PC-3 (cell line): ENCODE measurements at regions not wholly inside any gene's neighbourhood (a gene's known extent, or its start where the extent isn't known, plus 50 kb on each side); places are given as distances from the start of the nearest gene placed in this dataset.
"Not testable (repeated sequence)": the region's sequence is repeated elsewhere in the genome, so short reads cannot be mapped to it uniquely, and the experiment has no call there.

Source experiments
- ATAC-seq: fragments of 200-7000 bp; cut with Tn5 transposase; 2 replicates; pipeline ENCODE4 v1.9.1; 2020; ENCODE audit warnings: mild to moderate bottlenecking, moderate library complexity
- BruUV-seq: library from RNA; stranded (reverse); fragments of 400-500 nt; replicated peaks from 2 replicates; lab custom pipeline; 2021; lab: Mats Ljungman, UMichigan
- CTCF ChIA-PET: fragments of 300-600 bp; sonication (Branson Sonifier 250); formaldehyde crosslinking; loops from one replicate; lab custom pipeline; 2022; ENCODE audit warnings: antibody characterized with exemption; lab: Charles Lee
- POLR2A ChIA-PET: fragments of 300-600 bp; sonication (Branson Sonifier 250); formaldehyde crosslinking; loops from one replicate; lab custom pipeline; 2022; ENCODE audit warnings: antibody characterized with exemption; ENCODE audit not compliant: unreplicated experiment; lab: Charles Lee
- DNase-seq: peaks from one replicate; pipeline ENCODE4 v3.0.0-alpha.2; 2015
- H2AFZ ChIP-seq: fragments of 300-600 bp; sonication (generic); 2 replicates; pipeline ENCODE4 v1.6.0; 2016; ENCODE audit warnings: antibody characterized with exemption, low read length
- H3F3A ChIP-seq: fragments of 300-600 bp; sonication (generic); one replicate; pipeline ENCODE4 v1.6.0; 2017; ENCODE audit warnings: antibody characterized with exemption, low read length, control low read depth, mild to moderate bottlenecking; ENCODE audit not compliant: unreplicated experiment
- H3K27ac ChIP-seq: fragments of 300-600 bp; sonication (generic); 2 replicates; pipeline ENCODE4 v1.5.1; 2016; ENCODE audit warnings: mild to moderate bottlenecking, low read length
- H3K27me3 ChIP-seq: fragments of 300-600 bp; sonication (generic); 2 replicates; pipeline ENCODE4 v1.6.1; 2016; ENCODE audit warnings: low read length, mixed read lengths
- H3K36me3 ChIP-seq: fragments of 300-600 bp; sonication (generic); 2 replicates; pipeline ENCODE4 v1.6.1; 2016; ENCODE audit warnings: low read depth, mixed run types, low read length, mixed read lengths
- H3K4me1 ChIP-seq: fragments of 300-600 bp; sonication (generic); 2 replicates; pipeline ENCODE4 v1.5.1; 2016; ENCODE audit warnings: low read length; ENCODE audit not compliant: insufficient read depth
- H3K4me2 ChIP-seq: fragments of 300-600 bp; sonication (generic); 2 replicates; pipeline ENCODE4 v1.6.0; 2016; ENCODE audit warnings: low read length
- H3K4me3 ChIP-seq: fragments of 300-600 bp; sonication (generic); 2 replicates; pipeline ENCODE4 v1.5.1; 2016; ENCODE audit warnings: mild to moderate bottlenecking, low read length, mixed read lengths
- H3K79me2 ChIP-seq: fragments of 300-600 bp; sonication (generic); 2 replicates; pipeline ENCODE4 v1.6.1; 2017; ENCODE audit warnings: low read length, mixed read lengths
- H3K9ac ChIP-seq: fragments of 300-600 bp; sonication (generic); 2 replicates; pipeline ENCODE4 v1.6.0; 2016; ENCODE audit warnings: mild to moderate bottlenecking, low read length
- H3K9me2 ChIP-seq: fragments of 300-600 bp; sonication (generic); replicated peaks from 2 replicates; pipeline ENCODE4 v1.6.1; 2016; ENCODE audit warnings: mixed run types, low read length, mixed read lengths
- H3K9me3 ChIP-seq: fragments of 300-600 bp; sonication (generic); 2 replicates; pipeline ENCODE4 v1.6.1; 2016; ENCODE audit warnings: low read length, mixed read lengths
- H4K20me1 ChIP-seq: fragments of 300-600 bp; sonication (generic); 2 replicates; pipeline ENCODE4 v1.6.1; 2016; ENCODE audit warnings: low read length, mixed read lengths
- EZH2 ChIP-seq: fragments of 300-600 bp; sonication (generic); IDR thresholded peaks from one replicate; pipeline ENCODE4 v1.6.1; 2017; ENCODE audit warnings: antibody characterized with exemption, mild to moderate bottlenecking, low read length; ENCODE audit not compliant: unreplicated experiment
- EZH2phosphoT487 ChIP-seq: fragments of 300-600 bp; sonication (generic); IDR thresholded peaks from 2 replicates; pipeline ENCODE4 v1.6.1; 2018; ENCODE audit warnings: mild to moderate bottlenecking, antibody characterized with exemption, low read length, borderline replicate concordance
- intact Hi-C: fragments of 100-400 bp; cut with micrococcal nuclease; formaldehyde crosslinking; loops from 2 replicates; pipeline ENCODE4 v1.9.0; 2023
- TF ChIP-seq, protein P1 (sequence below): fragments of 300-600 bp; sonication (generic); conservative IDR thresholded peaks from 2 replicates; pipeline ENCODE4 v1.5.1; 2017; ENCODE audit warnings: antibody characterized with exemption, low read depth, mild to moderate bottlenecking, low read length

DNA sequence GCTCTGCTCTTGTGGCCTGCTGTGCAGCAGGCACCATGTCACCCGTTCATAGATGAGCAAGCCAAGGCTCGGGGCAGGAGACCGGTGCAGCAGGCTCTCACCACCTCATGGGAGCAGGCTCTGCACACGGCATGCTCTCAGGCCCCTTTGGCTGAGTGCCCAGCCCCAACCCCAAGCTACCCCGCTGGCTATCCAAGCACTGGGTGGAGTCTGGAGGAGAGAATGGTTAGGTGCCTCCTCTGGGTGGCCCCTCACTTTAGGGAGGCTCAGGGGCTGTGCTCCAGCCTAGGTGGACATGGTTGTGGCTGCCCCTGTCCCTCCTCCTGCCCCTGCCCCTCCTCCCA, 199.9 kb downstream of the IGLL1 start:
- Histone ChIP-seq H3K4me1 (no peaks in the 10 kb centered on the region), H3K27ac (no peak overlapping the region), H4K20me1 (no peaks in the 10 kb centered on the region), H3K36me3 (no peaks in the 10 kb centered on the region), H3K27me3 (no peaks in the 10 kb centered on the region), H3K4me3 (no peak overlapping the region), H3K9me2 (no peaks in the 10 kb centered on the region), H2AFZ (no peak overlapping the region), H3K9ac (no peak overlapping the region), H3K79me2 (no peaks in the 10 kb centered on the region), H3K4me2 (no peak overlapping the region), H3F3A (no peaks in the 10 kb centered on the region), H3K9me3 (no peaks in the 10 kb centered on the region)
- intact Hi-C loops = loop anchor here (10.0 kb wide), 1 partner anchor 55 kb away; no protein-coding TSS in a partner anchor
- DNase-seq = no peak
- ChIA-PET POLR2A (no interaction called here), CTCF (no interaction called here)
- BruUV-seq = no TSS peak
- no peak for ATAC-seq
- no peak for TF ChIP-seq EZH2
- TF ChIP-seq, protein P1, sequence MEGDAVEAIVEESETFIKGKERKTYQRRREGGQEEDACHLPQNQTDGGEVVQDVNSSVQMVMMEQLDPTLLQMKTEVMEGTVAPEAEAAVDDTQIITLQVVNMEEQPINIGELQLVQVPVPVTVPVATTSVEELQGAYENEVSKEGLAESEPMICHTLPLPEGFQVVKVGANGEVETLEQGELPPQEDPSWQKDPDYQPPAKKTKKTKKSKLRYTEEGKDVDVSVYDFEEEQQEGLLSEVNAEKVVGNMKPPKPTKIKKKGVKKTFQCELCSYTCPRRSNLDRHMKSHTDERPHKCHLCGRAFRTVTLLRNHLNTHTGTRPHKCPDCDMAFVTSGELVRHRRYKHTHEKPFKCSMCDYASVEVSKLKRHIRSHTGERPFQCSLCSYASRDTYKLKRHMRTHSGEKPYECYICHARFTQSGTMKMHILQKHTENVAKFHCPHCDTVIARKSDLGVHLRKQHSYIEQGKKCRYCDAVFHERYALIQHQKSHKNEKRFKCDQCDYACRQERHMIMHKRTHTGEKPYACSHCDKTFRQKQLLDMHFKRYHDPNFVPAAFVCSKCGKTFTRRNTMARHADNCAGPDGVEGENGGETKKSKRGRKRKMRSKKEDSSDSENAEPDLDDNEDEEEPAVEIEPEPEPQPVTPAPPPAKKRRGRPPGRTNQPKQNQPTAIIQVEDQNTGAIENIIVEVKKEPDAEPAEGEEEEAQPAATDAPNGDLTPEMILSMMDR = no peak
- TF ChIP-seq EZH2phosphoT487 = no peak

DNA sequence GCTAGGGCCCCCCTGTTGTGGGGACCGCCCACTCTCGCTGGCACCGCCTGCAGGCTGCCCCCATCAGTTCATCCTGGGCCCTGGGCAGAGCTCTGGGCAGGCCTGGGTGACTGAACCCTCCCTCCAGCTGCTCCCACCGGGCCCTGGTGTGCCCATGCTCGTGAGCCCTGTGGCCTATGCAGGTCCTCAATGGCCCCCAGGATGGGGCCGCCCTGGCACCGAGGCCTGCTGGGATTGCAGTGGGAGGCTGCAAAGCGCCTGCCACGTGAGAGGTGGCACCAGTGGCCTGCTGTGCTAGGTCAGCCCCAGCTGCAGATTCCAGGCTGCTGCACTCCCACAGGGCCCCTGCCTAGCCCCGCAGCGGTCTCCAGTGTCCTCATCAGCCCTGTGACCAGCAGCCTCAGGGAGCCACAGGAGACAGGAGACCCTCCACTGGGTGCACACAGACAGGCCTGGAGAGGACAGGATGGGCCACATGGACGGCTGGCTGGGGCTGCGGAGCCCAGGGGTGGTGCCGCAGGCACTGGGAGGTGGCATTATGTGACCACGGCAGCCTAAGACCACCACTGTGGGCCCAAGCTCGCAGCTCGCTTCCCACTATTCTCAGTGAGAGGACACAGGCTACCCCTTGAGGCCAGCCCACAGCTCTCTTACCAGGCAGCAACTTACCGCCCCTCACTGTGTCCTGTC, 199.4 kb downstream of the BCR start:
- ATAC-seq, H3K27me3 ChIP-seq: not testable (repeated sequence)
- intact Hi-C loops = loop anchor here (10.0 kb wide), 1 partner anchor 55 kb away; no protein-coding TSS in a partner anchor

DNA sequence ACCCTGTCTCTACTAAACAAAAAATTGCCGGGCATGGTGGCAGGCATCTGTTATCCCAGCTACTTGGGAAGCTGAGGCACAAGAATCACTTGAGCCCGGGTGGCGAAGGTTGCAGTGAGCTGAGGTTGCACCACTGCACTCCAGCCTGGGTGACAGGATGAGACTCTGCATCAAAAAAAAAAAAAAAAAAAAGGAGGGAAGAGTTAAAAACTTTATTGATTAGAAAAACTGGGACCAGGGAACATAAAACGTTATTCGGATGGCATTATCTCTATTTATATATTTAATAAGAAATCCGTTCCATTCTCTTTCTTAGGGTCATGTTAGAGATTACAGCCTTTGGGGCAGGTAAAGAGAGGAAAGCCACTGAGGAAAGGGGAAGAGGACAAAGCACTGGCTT, 197.5 kb downstream of the BCR start:
- no peak overlapping the region for H3K9ac ChIP-seq
- intact Hi-C loops = no loop called here
- no peaks in the 10 kb centered on the region for H3K9me3 ChIP-seq
- ChIA-PET CTCF (no interaction called here), POLR2A (no interaction called here)
- no peak overlapping the region for H3K4me3 ChIP-seq
- H3K4me2 ChIP-seq = no peak overlapping the region
- no peak overlapping the region for H3K27ac ChIP-seq
- no peaks in the 10 kb centered on the region for H3K4me1 ChIP-seq
- H3K27me3 ChIP-seq = no peaks in the 10 kb centered on the region
- ATAC-seq = no peak
- no TSS peak for BruUV-seq
- H4K20me1 ChIP-seq = no peaks in the 10 kb centered on the region
- no peak for TF ChIP-seq EZH2
- TF ChIP-seq EZH2phosphoT487 = no peak
- TF ChIP-seq, protein P1 = no peak
- no peaks in the 10 kb centered on the region for H3K9me2 ChIP-seq
- no peaks in the 10 kb centered on the region for H3K79me2 ChIP-seq
- DNase-seq = no peak
- no peaks in the 10 kb centered on the region for H3F3A ChIP-seq
- no peaks in the 10 kb centered on the region for H3K36me3 ChIP-seq
- H2AFZ ChIP-seq = no peak overlapping the region

More for the DNA sequence above, 199.4 kb downstream of the BCR start:
- H2AFZ ChIP-seq, H3K79me2 ChIP-seq, H3F3A ChIP-seq, H3K36me3 ChIP-seq, H3K4me3 ChIP-seq, CTCF ChIA-PET, H3K9ac ChIP-seq, DNase-seq, H3K9me2 ChIP-seq, H3K27ac ChIP-seq, BruUV-seq, H3K9me3 ChIP-seq, H3K4me1 ChIP-seq, H4K20me1 ChIP-seq, POLR2A ChIA-PET, H3K4me2 ChIP-seq: not testable (repeated sequence)
